Natural killer cell (primary cell): ENCODE measurements at regions not wholly inside any gene's neighbourhood (a gene's known extent, or its start where the extent isn't known, plus 50 kb on each side); places are given as distances from the start of the nearest gene placed in this dataset.
"Not testable (repeated sequence)": the region's sequence is repeated elsewhere in the genome, so short reads cannot be mapped to it uniquely, and the experiment has no call there.

Experiments used
- ATAC-seq, 3 donors: fragments of 150-1000 bp in 2 of 3; fragments of 200-7000 bp in 1 of 3; cut with Tn5 transposase; 1 replicate in 1 of 3; 2 replicates in 2 of 3; pipeline ENCODE4 v1.10.0; 2021; ENCODE audit warnings: mild to moderate bottlenecking in 2 of 3, moderate library complexity in 2 of 3
- DNase-seq, 2 donors: peaks; one replicate each; pipeline versions ENCODE4 v3.0.0 to v3.0.0-alpha.2; 2013 to 2021; ENCODE audit warnings: mixed read lengths in 1 of 2
- H3K27ac ChIP-seq: one replicate; pipeline ENCODE4 v1.5.1; 2013; ENCODE audit warnings: mild to moderate bottlenecking, low read length
- H3K27me3 ChIP-seq: one replicate; pipeline ENCODE4 v1.6.1; 2013; ENCODE audit warnings: low read length; ENCODE audit not compliant: control insufficient read depth, insufficient read depth
- H3K36me3 ChIP-seq: one replicate; pipeline ENCODE4 v1.6.1; 2013; ENCODE audit warnings: low read length; ENCODE audit not compliant: control insufficient read depth, insufficient read depth
- H3K4me1 ChIP-seq: one replicate; pipeline ENCODE4 v1.6.1; 2013; ENCODE audit warnings: low read length; ENCODE audit not compliant: control insufficient read depth, insufficient read depth
- H3K4me3 ChIP-seq: one replicate; pipeline ENCODE4 v1.5.1; 2013; ENCODE audit warnings: low read length
- H3K9me3 ChIP-seq: one replicate; pipeline ENCODE4 v1.6.1; 2013; ENCODE audit warnings: low read length; ENCODE audit not compliant: control insufficient read depth, insufficient read depth
- H3K27ac Mint-ChIP-seq, 2 donors: one replicate each; pipeline ENCODE4 v1.8.0; 2022; ENCODE audit warnings: mild to moderate bottlenecking in 2 of 2, mixed read lengths in 2 of 2, moderate library complexity in 1 of 2
- H3K27me3 Mint-ChIP-seq, 2 donors: one replicate each; pipeline ENCODE4 v1.8.0; 2022; ENCODE audit warnings: low read depth in 2 of 2, mixed read lengths in 2 of 2
- H3K36me3 Mint-ChIP-seq: one replicate; pipeline ENCODE4 v1.8.0; 2022; ENCODE audit warnings: mixed read lengths
- H3K4me1 Mint-ChIP-seq, 2 donors: one replicate each; pipeline ENCODE4 v1.8.0; 2022; ENCODE audit warnings: mixed read lengths in 2 of 2
- H3K4me3 Mint-ChIP-seq: one replicate; pipeline ENCODE4 v1.8.0; 2022; ENCODE audit warnings: mild to moderate bottlenecking, moderate library complexity, mixed read lengths
- H3K9me3 Mint-ChIP-seq, 2 donors: one replicate each; pipeline ENCODE4 v1.8.0; 2022; ENCODE audit warnings: mixed read lengths in 2 of 2
- CTCF ChIP-seq: fragments of 200-600 bp; IDR thresholded peaks from one replicate; pipeline ENCODE4 v1.8.0; 2022; ENCODE audit warnings: antibody characterized with exemption
- WGBS: methylation state at CpG from one replicate; pipeline ENCODE4 v1.1.7; 2013; ENCODE audit warnings: missing lambda C conversion rate; ENCODE audit not compliant: insufficient coverage; 5-methylcytosine and 5-hydroxymethylcytosine counted together
- intact Hi-C: fragments of 100-400 bp; cut with micrococcal nuclease; formaldehyde crosslinking; loops from one replicate; pipeline ENCODE4 v1.14.2; 2022

DNA sequence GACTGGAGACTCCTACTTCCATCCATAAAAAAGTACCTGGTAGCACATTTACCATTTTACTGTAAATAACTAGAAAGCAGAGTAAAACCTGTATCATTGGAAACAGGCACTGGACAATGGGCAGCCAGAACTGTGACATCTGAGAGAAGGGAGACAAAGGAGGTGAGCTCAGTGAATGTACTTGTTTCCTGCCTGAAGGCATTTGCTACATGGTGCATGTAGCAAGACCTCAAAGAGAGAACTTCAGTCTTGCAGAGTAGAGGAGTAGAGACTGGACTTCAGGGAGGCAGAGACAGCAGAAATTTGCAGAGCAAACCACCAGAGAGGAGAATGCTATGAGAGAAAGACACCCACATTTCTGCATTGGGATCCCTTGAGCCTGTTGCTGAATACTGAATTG is 171.0 kb upstream of the CCN2 start:
- Histone ChIP-seq H3K27ac (no peak overlapping the region), H3K4me1 (no peaks in the 10 kb centered on the region), H3K36me3 (no peaks in the 10 kb centered on the region), H3K4me3 (no peak overlapping the region), H3K27me3 (no peaks in the 10 kb centered on the region), H3K9me3 (no peaks in the 10 kb centered on the region)
- H3K9me3 Mint-ChIP-seq = peaks cover 2 to 3% of the 10 kb centered on the region in 2 donors
- no peak overlapping the region for H3K4me3 Mint-ChIP-seq
- DNase-seq (no peak), ATAC-seq (no peak)
- no peak for TF ChIP-seq CTCF
- H3K36me3 Mint-ChIP-seq = no peaks in the 10 kb centered on the region
- no peaks in the 10 kb centered on the region for H3K4me1 Mint-ChIP-seq
- no peaks in the 10 kb centered on the region for H3K27me3 Mint-ChIP-seq
- intact Hi-C loops = no loop called here
- no peak overlapping the region for H3K27ac Mint-ChIP-seq

DNA sequence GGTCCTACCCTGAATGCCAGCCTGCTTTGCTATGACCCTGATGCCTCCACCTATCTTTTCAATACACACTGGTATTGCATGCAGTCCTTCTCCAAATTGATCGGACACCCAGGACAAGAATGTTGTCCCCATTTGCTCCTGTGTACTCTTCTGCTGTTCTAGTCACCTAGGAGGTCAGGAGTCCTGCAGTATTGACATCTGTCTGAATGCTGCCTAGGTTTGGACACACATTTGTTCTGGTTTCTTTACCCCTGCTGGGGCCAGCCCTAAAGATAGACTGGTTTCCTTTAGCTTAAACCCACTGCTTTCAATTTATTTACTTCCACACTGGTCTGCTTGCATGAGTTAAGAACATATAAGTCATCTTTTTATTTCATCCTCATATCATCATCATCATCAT is 167.0 kb upstream of the CCN2 start:
- Mint-ChIP-seq H3K9me3 (peaks cover 3 to 4% of the 10 kb centered on the region in 2 donors), H3K4me1 (no peaks in the 10 kb centered on the region), H3K27ac (no peak overlapping the region), H3K4me3 (no peak overlapping the region), H3K27me3 (no peaks in the 10 kb centered on the region), H3K36me3 (no peaks in the 10 kb centered on the region)
- intact Hi-C loops = no loop called here
- DNase-seq (no peak), ATAC-seq (no peak)
- WGBS = 94% methylated on average over 1 of the region's 1 CpG
- no peaks in the 10 kb centered on the region for H3K36me3 ChIP-seq
- no peak overlapping the region for H3K27ac ChIP-seq
- no peaks in the 10 kb centered on the region for H3K27me3 ChIP-seq
- no peak overlapping the region for H3K4me3 ChIP-seq
- H3K9me3 ChIP-seq = no peaks in the 10 kb centered on the region
- H3K4me1 ChIP-seq = no peaks in the 10 kb centered on the region
- TF ChIP-seq CTCF = no peak

DNA sequence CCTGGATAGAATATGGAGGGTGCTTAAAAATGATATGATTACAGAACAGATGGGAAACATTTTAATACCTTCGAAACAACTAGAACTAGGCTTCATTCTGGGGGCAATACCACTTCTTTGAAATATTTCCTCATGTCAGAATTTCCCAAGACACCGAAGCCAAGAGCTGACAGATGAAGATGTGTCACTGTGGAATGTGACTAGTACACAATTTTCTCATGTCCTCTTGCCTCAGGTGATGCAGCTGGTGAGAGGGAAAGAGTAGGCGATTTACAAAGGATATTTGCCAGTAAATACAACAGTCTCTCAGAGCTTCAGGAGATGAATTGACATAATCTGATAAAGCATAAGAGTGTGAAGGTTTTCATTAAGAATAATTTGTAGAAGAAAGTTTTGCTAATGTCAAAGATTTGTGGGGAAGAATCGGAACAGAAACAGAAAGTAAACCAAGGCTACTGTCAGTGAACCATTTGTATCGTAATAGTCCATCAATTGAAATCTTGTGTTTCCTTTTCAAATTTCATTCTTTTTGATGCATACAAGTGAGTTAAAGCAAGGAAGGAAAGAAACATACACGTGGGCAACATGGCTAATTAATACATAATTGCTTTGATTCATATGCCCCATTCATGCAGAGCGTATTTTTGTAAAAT is 164.7 kb upstream of the CCN2 start:
- Mint-ChIP-seq H3K36me3 (no peaks in the 10 kb centered on the region), H3K27ac (no peak overlapping the region), H3K4me1 (no peaks in the 10 kb centered on the region), H3K27me3 (no peaks in the 10 kb centered on the region), H3K9me3 (peaks cover 3 to 6% of the 10 kb centered on the region in 2 donors), H3K4me3 (no peak overlapping the region)
- H3K36me3 ChIP-seq = no peaks in the 10 kb centered on the region
- no peak overlapping the region for H3K4me3 ChIP-seq
- 61% methylated on average over 6 of the region's 7 CpGs for WGBS
- no peaks in the 10 kb centered on the region for H3K4me1 ChIP-seq
- no peak for TF ChIP-seq CTCF
- no peaks in the 10 kb centered on the region for H3K27me3 ChIP-seq
- DNase-seq (no peak), ATAC-seq (no peak)
- H3K27ac ChIP-seq = no peak overlapping the region
- intact Hi-C loops = no loop called here
- no peaks in the 10 kb centered on the region for H3K9me3 ChIP-seq

GRCh38 chr6:132114201-132114825 is 163.1 kb upstream of the CCN2 start:
- no peaks in the 10 kb centered on the region for H3K4me1 ChIP-seq
- WGBS = 89% methylated on average over 7 of the region's 8 CpGs
- Mint-ChIP-seq H3K9me3 (peaks cover 6 to 9% of the 10 kb centered on the region in 2 donors), H3K4me1 (no peaks in the 10 kb centered on the region), H3K27ac (no peak overlapping the region), H3K4me3 (no peak overlapping the region), H3K36me3 (peaks cover 5% of the 10 kb centered on the region), H3K27me3 (no peaks in the 10 kb centered on the region)
- no peaks in the 10 kb centered on the region for H3K27me3 ChIP-seq
- peaks cover 10% of the 10 kb centered on the region for H3K9me3 ChIP-seq
- no peak overlapping the region for H3K27ac ChIP-seq
- intact Hi-C loops = no loop called here
- ATAC-seq (no peak), DNase-seq (no peak)
- H3K4me3 ChIP-seq = no peak overlapping the region
- no peak for TF ChIP-seq CTCF
- no peaks in the 10 kb centered on the region for H3K36me3 ChIP-seq

- H3K4me1 ChIP-seq, H3K27ac Mint-ChIP-seq, H3K36me3 ChIP-seq, H3K27me3 Mint-ChIP-seq, DNase-seq, H3K27me3 ChIP-seq, intact Hi-C loops, H3K4me3 ChIP-seq, ATAC-seq, H3K4me1 Mint-ChIP-seq, H3K27ac ChIP-seq, H3K4me3 Mint-ChIP-seq, H3K36me3 Mint-ChIP-seq: not testable (repeated sequence)
- H3K9me3 Mint-ChIP-seq = peaks cover 9 to 13% of the 10 kb centered on the region in 2 donors
- WGBS = 83% methylated on average over 6 of the region's 6 CpGs
- H3K9me3 ChIP-seq = peaks cover 16% of the 10 kb centered on the region
Measured at GRCh38 chr6:132109752-132110151, 158.6 kb upstream of the CCN2 start.
